ENCODE measurements at regions not wholly inside any gene's neighbourhood (a gene's known extent, or its start where the extent isn't known, plus 50 kb on each side); places are given as distances from the start of the nearest gene placed in this dataset.

DNA sequence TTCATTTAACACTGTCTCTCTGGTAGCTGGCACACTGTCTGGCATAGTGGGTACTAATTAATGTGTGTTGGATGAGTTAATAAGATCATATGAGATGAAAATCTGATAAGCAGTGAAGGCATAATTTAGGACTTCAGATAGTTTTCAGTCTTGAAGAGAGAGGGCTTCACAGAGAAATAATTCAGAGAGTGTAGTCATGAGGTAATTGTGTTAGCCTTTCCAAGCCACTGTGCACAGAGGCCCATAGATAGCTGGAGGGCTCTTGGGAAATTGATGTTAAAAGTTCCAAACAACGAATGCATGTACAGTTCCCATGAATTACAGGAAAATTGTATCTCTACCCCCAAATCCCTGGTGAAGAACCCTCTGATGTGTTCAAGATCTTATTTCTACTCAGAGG is 133.8 kb upstream of the HMGA2 start:
- H3K36me3 ChIP-seq = no peaks in the 10 kb centered on the region
- H3K27me3 ChIP-seq = no peaks in the 10 kb centered on the region
- intact Hi-C loops (cut with DNase I; ENCODE audit: low total_unique reads) = no loop called here
- H3K4me3 ChIP-seq = no peak overlapping the region
- H3K9me3 ChIP-seq = no peaks in the 10 kb centered on the region
- no peak for DNase-seq (ENCODE audit: low spot score in 2 of 2)
- H3K4me1 ChIP-seq = no peaks in the 10 kb centered on the region
- TF ChIP-seq POLR2AphosphoS5 (IDR thresholded peaks at IDR 0.05) (no peak), POLR2A (IDR thresholded peaks at IDR 0.05) (no peak)
- H3K27ac ChIP-seq = no peak overlapping the region

DNA sequence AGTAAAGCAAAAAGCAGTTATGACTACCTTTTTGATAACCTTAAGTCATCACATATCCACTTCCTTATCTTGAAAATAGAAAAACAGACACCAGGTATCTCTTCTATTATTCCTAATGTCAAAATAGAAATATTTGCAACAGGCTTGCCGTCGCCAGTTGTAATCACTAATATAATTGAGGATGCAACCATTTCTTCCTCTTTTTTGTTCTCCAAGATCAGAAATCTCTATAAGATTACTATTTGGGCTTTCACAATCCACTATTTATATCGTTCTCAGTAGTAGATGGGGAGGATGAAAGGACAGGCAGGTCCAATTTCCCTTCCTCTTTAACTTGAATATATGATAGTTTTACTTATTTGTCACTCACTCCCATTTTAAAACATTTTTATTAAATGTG is 130.2 kb upstream of the HMGA2 start:
- Histone ChIP-seq H3K36me3 (no peaks in the 10 kb centered on the region), H3K4me1 (no peaks in the 10 kb centered on the region), H3K27ac (no peak overlapping the region), H3K4me3 (no peak overlapping the region), H3K27me3 (no peaks in the 10 kb centered on the region), H3K9me3 (no peaks in the 10 kb centered on the region)
- TF ChIP-seq, protein P1, sequence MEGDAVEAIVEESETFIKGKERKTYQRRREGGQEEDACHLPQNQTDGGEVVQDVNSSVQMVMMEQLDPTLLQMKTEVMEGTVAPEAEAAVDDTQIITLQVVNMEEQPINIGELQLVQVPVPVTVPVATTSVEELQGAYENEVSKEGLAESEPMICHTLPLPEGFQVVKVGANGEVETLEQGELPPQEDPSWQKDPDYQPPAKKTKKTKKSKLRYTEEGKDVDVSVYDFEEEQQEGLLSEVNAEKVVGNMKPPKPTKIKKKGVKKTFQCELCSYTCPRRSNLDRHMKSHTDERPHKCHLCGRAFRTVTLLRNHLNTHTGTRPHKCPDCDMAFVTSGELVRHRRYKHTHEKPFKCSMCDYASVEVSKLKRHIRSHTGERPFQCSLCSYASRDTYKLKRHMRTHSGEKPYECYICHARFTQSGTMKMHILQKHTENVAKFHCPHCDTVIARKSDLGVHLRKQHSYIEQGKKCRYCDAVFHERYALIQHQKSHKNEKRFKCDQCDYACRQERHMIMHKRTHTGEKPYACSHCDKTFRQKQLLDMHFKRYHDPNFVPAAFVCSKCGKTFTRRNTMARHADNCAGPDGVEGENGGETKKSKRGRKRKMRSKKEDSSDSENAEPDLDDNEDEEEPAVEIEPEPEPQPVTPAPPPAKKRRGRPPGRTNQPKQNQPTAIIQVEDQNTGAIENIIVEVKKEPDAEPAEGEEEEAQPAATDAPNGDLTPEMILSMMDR (IDR thresholded peaks at IDR 0.05) = no peak
- TF ChIP-seq POLR2A (IDR thresholded peaks at IDR 0.05) = no peak
- DNase-seq (ENCODE audit: low spot score in 2 of 2) = no peak
- intact Hi-C loops (cut with DNase I; ENCODE audit: low total_unique reads) = no loop called here

DNA sequence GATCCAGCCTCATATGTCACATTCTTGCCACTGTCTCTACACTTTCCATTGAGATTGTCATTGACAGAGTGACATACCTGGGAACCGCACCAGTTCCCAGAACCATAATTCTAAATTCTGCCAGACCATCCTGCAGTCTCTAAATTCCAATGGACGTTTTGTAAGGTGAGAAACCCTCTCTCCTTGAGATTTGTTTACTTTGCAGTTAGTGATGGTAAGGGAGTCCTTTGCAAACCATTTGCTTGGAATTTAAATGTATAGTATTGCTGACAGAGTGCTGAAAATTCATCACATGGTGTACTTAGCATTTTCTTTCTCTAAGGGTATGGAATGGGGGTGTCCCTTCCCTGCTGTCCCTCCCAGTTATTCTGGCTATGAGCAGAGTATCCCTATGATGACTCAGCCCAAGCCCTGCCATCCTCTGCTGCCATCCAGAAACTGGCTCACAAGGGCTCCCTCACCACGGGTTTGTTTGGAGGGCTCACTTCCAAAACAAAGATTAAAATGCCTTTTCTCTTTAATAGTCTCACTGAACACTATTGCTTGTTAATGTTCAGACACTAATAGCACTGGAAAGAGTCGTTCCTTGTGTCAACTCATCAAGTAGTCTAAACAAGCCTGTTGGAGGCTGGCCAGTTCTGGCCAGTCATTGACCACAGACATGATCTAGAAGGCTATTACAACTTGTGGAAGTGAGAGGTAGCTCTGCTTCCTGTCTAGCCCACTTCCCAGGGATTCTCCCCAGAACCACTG is 129.0 kb upstream of the HMGA2 start:
- H3K4me3 ChIP-seq = no peak overlapping the region
- no peak for TF ChIP-seq POLR2AphosphoS5 (IDR thresholded peaks at IDR 0.05)
- TF ChIP-seq, protein P1 (IDR thresholded peaks at IDR 0.05) = no peak
- TF ChIP-seq POLR2A (IDR thresholded peaks at IDR 0.05) = no peak
- intact Hi-C loops (cut with DNase I; ENCODE audit: low total_unique reads) = no loop called here
- no peak overlapping the region for H3K27ac ChIP-seq
- H3K9me3 ChIP-seq = no peaks in the 10 kb centered on the region
- peak; percentile 45 to 75 for DNase-seq (ENCODE audit: low spot score in 2 of 2)
- H3K27me3 ChIP-seq = no peaks in the 10 kb centered on the region
- H3K4me1 ChIP-seq = no peaks in the 10 kb centered on the region
- H3K36me3 ChIP-seq = no peaks in the 10 kb centered on the region

DNA sequence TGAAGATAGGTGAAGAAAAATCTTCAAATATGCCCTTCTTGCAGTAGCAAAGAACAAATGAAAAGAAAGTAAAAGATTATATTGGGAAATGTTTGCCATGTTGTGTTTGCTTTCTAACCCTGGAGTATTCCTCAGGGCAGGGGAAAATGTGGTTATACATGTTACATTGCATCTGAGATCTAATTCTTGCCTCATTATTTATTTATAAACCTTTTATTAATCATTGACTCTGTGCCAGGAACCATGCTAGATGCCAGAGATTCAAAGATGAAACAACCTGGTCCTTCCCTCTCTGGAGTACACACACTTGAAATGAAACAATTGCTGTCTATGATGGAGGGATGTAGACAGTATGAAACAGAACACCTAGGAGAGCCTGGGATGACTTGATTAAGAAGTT is 128.1 kb upstream of the HMGA2 start:
- TF ChIP-seq POLR2A (IDR thresholded peaks at IDR 0.05) (no peak), POLR2AphosphoS5 (IDR thresholded peaks at IDR 0.05) (no peak)
- TF ChIP-seq, protein P1 (IDR thresholded peaks at IDR 0.05) = no peak
- H3K27ac ChIP-seq = no peak overlapping the region
- no peaks in the 10 kb centered on the region for H3K9me3 ChIP-seq
- H3K4me1 ChIP-seq = no peaks in the 10 kb centered on the region
- H3K4me3 ChIP-seq = no peak overlapping the region
- no peaks in the 10 kb centered on the region for H3K36me3 ChIP-seq
- intact Hi-C loops (cut with DNase I; ENCODE audit: low total_unique reads) = no loop called here
- no peaks in the 10 kb centered on the region for H3K27me3 ChIP-seq
- DNase-seq (ENCODE audit: low spot score in 2 of 2) = no peak

DNA sequence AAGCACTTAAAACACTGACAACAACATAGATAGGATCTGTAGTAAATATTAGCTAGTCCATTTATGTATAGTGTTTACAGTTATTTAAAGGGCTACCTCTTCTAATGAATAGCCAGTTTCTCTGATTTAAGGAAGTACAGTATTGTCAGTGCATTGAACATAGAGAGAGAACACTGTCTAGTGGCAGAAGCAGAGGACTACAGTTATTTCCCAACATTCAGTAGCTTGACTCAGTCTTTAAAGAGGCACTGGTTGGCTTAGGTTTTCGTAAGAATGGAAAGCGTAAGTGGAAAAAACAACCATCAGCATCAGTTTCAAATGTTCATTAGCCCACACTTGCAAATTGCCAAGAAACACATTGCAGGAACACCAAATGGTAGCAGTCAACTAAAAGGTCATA is 125.0 kb upstream of the HMGA2 start:
- H3K36me3 ChIP-seq = no peaks in the 10 kb centered on the region
- TF ChIP-seq, protein P1 (IDR thresholded peaks at IDR 0.05) = peak in 1 of 3 donors; percentile 12
- TF ChIP-seq POLR2AphosphoS5 (IDR thresholded peaks at IDR 0.05) (no peak), POLR2A (IDR thresholded peaks at IDR 0.05) (no peak)
- no peak for DNase-seq (ENCODE audit: low spot score in 2 of 2)
- intact Hi-C loops (cut with DNase I; ENCODE audit: low total_unique reads) = no loop called here
- no peaks in the 10 kb centered on the region for H3K27me3 ChIP-seq
- no peaks in the 10 kb centered on the region for H3K4me1 ChIP-seq
- no peak overlapping the region for H3K4me3 ChIP-seq
- H3K9me3 ChIP-seq = no peaks in the 10 kb centered on the region
- H3K27ac ChIP-seq = no peak overlapping the region
